H9 (cell line): ENCODE measurements at regions not wholly inside any gene's neighbourhood (a gene's known extent, or its start where the extent isn't known, plus 50 kb on each side); places are given as distances from the start of the nearest gene placed in this dataset.

Source experiments
- DNase-seq: peaks from one replicate; pipeline ENCODE4 v3.0.0-alpha.2; 2017
- H2AFZ ChIP-seq: one replicate; pipeline ENCODE4 v1.6.1; 2013; ENCODE audit warnings: mild to moderate bottlenecking, low read length, control low read depth, moderate library complexity
- H2AK5ac ChIP-seq: 2 replicates; pipeline ENCODE4 v1.6.1; 2013; ENCODE audit warnings: low read length, control low read depth, mixed read lengths; ENCODE audit not compliant: insufficient read length
- H2BK120ac ChIP-seq: one replicate; pipeline ENCODE4 v1.6.1; 2013; ENCODE audit warnings: low read depth, mild to moderate bottlenecking, low read length, control low read depth, inconsistent platforms; ENCODE audit not compliant: poor library complexity, severe bottlenecking
- H2BK12ac ChIP-seq: 2 replicates; pipeline ENCODE4 v1.6.1; 2013; ENCODE audit warnings: low read length, control low read depth, mixed read lengths, low read depth; ENCODE audit not compliant: insufficient read length
- H2BK15ac ChIP-seq: 2 replicates; pipeline ENCODE4 v1.6.1; 2013; ENCODE audit warnings: low read depth, low read length, control low read depth
- H2BK20ac ChIP-seq: one replicate; pipeline ENCODE4 v1.6.1; 2013; ENCODE audit warnings: low read depth, mild to moderate bottlenecking, low read length, control low read depth, inconsistent platforms; ENCODE audit not compliant: poor library complexity, severe bottlenecking
- H2BK5ac ChIP-seq: 2 replicates; pipeline ENCODE4 v1.6.1; 2013; ENCODE audit warnings: low read length, control low read depth, mixed read lengths; ENCODE audit not compliant: insufficient read length
- H3K14ac ChIP-seq: 2 replicates; pipeline ENCODE4 v1.6.1; 2013; ENCODE audit warnings: low read length, control low read depth; ENCODE audit not compliant: insufficient read depth
- H3K18ac ChIP-seq: 2 replicates; pipeline ENCODE4 v1.6.1; 2013; ENCODE audit warnings: low read depth, mild to moderate bottlenecking, mixed read lengths, low read length, control low read depth; ENCODE audit not compliant: insufficient read length
- H3K23ac ChIP-seq: 2 replicates; pipeline ENCODE4 v1.6.1; 2013; ENCODE audit warnings: low read length, control low read depth, mixed read lengths, low read depth; ENCODE audit not compliant: insufficient read length
- H3K23me2 ChIP-seq: 2 replicates; pipeline ENCODE4 v1.6.1; 2013; ENCODE audit warnings: low read depth, mild to moderate bottlenecking, mixed read lengths, low read length, control low read depth; ENCODE audit not compliant: insufficient read length, poor library complexity, severe bottlenecking
- H3K27ac ChIP-seq: 2 replicates; pipeline ENCODE4 v1.5.1; 2013; ENCODE audit warnings: low read length, control low read depth, mixed read lengths, low read depth; ENCODE audit not compliant: insufficient read length
- H3K27me3 ChIP-seq: 2 replicates; pipeline ENCODE4 v1.6.1; 2013; ENCODE audit warnings: low read length, control low read depth, inconsistent platforms; ENCODE audit not compliant: insufficient read depth
- H3K4ac ChIP-seq: 2 replicates; pipeline ENCODE4 v1.6.1; 2013; ENCODE audit warnings: low read depth, mild to moderate bottlenecking, control low read depth, inconsistent platforms, low read length, moderate library complexity
- H3K4me1 ChIP-seq: 2 replicates; pipeline ENCODE4 v1.6.1; 2013; ENCODE audit warnings: low read length, control low read depth, inconsistent platforms; ENCODE audit not compliant: insufficient read depth
- H3K4me2 ChIP-seq: 2 replicates; pipeline ENCODE4 v1.6.1; 2013; ENCODE audit warnings: low read length, control low read depth, mixed read lengths; ENCODE audit not compliant: insufficient read length, insufficient read depth
- H3K56ac ChIP-seq: 2 replicates; pipeline ENCODE4 v1.6.1; 2013; ENCODE audit warnings: low read depth, mild to moderate bottlenecking, mixed read lengths, low read length, control low read depth; ENCODE audit not compliant: insufficient read length
- H3K79me1 ChIP-seq: 2 replicates; pipeline ENCODE4 v1.6.1; 2013; ENCODE audit warnings: low read depth, mild to moderate bottlenecking, moderate library complexity, low read length, control low read depth, inconsistent platforms; ENCODE audit not compliant: insufficient read depth, poor library complexity, severe bottlenecking
- H3K79me2 ChIP-seq: 2 replicates; pipeline ENCODE4 v1.6.1; 2013; ENCODE audit warnings: low read length, control low read depth, inconsistent platforms; ENCODE audit not compliant: insufficient read depth
- H3K9ac ChIP-seq: 2 replicates; pipeline ENCODE4 v1.6.1; 2013; ENCODE audit warnings: low read length, control low read depth, mixed read lengths; ENCODE audit not compliant: insufficient read length; ENCODE audit errors: extremely low read depth
- H3K9me3 ChIP-seq: one replicate; pipeline ENCODE4 v1.6.1; 2013; ENCODE audit warnings: low read depth, low read length, inconsistent platforms; ENCODE audit not compliant: control insufficient read depth
- H3T11ph ChIP-seq: one replicate; pipeline ENCODE4 v1.6.1; 2013; ENCODE audit warnings: mild to moderate bottlenecking, low read length, control low read depth, inconsistent platforms
- H4K20me1 ChIP-seq: one replicate; pipeline ENCODE4 v1.6.1; 2013; ENCODE audit not compliant: control insufficient read depth, insufficient read length, insufficient read depth
- H4K5ac ChIP-seq: 2 replicates; pipeline ENCODE4 v1.6.1; 2013; ENCODE audit warnings: low read depth, mild to moderate bottlenecking, mixed read lengths, low read length, control low read depth; ENCODE audit not compliant: insufficient read length
- H4K8ac ChIP-seq: replicated peaks from 2 replicates; pipeline ENCODE4 v1.6.1; 2013; ENCODE audit warnings: low read length, control low read depth, mixed read lengths, low read depth; ENCODE audit not compliant: insufficient read length
- H4K91ac ChIP-seq: 2 replicates; pipeline ENCODE4 v1.6.1; 2013; ENCODE audit warnings: low read depth, mild to moderate bottlenecking, moderate library complexity, mixed read lengths, low read length, control low read depth; ENCODE audit not compliant: insufficient read length
- H3K27ac Mint-ChIP-seq, 3 experiments: 2 replicates in 2 of 3; 3 replicates in 1 of 3; pipeline ENCODE4 v1.8.0; 2020 to 2021; ENCODE audit warnings: mixed read lengths in 3 of 3, mild to moderate bottlenecking in 1 of 3, moderate library complexity in 1 of 3
- H3K27me3 Mint-ChIP-seq: 2 replicates; pipeline ENCODE4 v1.8.0; 2021; ENCODE audit warnings: low read depth, mild to moderate bottlenecking, moderate library complexity, mixed read lengths
- H3K36me3 Mint-ChIP-seq, 3 experiments: 2 replicates in 2 of 3; 3 replicates in 1 of 3; pipeline ENCODE4 v1.8.0; 2020 to 2021; ENCODE audit warnings: low read depth in 3 of 3, mixed read lengths in 3 of 3; ENCODE audit not compliant: insufficient read depth in 1 of 3
- H3K4me1 Mint-ChIP-seq, 2 experiments: 2 replicates each; pipeline ENCODE4 v1.8.0; 2020; ENCODE audit warnings: mixed read lengths in 2 of 2
- H3K4me3 Mint-ChIP-seq, 2 experiments: 2 replicates in 1 of 2; 3 replicates in 1 of 2; pipeline ENCODE4 v1.8.0; 2020 to 2021; ENCODE audit warnings: mild to moderate bottlenecking in 2 of 2, mixed read lengths in 2 of 2, moderate library complexity in 1 of 2
- H3K9me3 Mint-ChIP-seq, 2 experiments: 2 replicates in 1 of 2; 3 replicates in 1 of 2; pipeline ENCODE4 v1.8.0; 2020; ENCODE audit warnings: mild to moderate bottlenecking in 2 of 2, mixed read lengths in 2 of 2, moderate library complexity in 1 of 2
- WGBS: extraction: QIAGEN DNeasy Blood & Tissue Kit; methylation state at CpG from one replicate; pipeline ENCODE4 v1.1.7; 2013; ENCODE audit warnings: missing lambda C conversion rate, low lambda C conversion rate, mixed read lengths; ENCODE audit not compliant: insufficient read length; ENCODE audit errors: extremely low coverage; 5-methylcytosine and 5-hydroxymethylcytosine counted together
- TF ChIP-seq, protein P1 (sequence below): fragments of 200-600 bp; sonication (generic); conservative IDR thresholded peaks from 3 replicates; pipeline ENCODE4 v1.8.0; 2021; ENCODE audit warnings: antibody characterized with exemption, mild to moderate bottlenecking

DNA sequence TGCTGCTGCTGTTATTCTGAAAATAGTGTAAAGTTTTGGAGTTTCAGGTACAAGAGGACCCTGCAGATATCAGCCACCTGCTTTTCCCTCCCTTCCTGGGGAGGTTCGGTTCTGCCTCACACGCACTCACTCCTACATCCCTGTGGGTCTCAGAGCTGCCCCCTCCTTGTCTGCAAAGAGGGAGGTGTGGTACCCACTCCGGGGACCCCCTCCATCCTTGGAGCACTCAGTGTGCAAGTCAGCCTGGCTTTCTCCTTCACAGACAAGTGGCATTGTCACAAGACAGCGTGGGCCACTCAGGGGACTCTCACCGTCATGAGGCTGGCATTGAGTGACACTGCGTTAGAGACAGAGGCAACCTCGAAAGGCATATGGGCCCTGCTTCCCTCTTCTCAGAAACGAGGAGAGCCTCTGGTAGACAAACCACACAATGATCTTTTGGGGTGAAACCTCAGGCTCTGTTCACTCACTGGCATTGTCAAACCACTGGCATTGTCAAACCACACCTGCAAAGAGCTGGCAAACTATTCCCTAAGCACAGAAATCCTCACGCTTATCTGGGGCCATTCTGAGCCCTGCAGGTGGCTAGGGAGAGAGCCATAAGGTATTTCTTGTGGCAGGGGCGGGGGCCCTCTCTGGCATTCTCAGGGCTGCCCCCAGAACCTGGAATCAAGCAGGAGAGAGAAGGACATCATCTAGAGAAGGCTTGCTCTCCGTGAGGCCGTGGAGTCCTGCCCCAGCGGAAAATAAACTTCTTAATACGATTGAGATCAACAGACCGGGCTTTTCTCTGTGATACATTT is 285.0 kb downstream of the SHOX start:
- no CpG with 5 or more reads among the region's 15 CpGs for WGBS
- Histone ChIP-seq H3K14ac (no peak overlapping the region), H3K4me2 (no peak overlapping the region), H3K27me3 (no peaks in the 10 kb centered on the region), H2AK5ac (no peak overlapping the region), H3K9me3 (no peaks in the 10 kb centered on the region), H3K23ac (no peak overlapping the region), H3K9ac (no peak overlapping the region), H4K5ac (no peak overlapping the region), H2BK20ac (no peak overlapping the region), H3K18ac (no peak overlapping the region), H3K79me1 (no peaks in the 10 kb centered on the region), H2AFZ (no peak overlapping the region), H3K27ac (no peak overlapping the region), H4K20me1 (no peaks in the 10 kb centered on the region), H3K4ac (no peak overlapping the region), H2BK120ac (no peak overlapping the region), H3T11ph (no peak overlapping the region), H4K8ac (no peak overlapping the region), H2BK5ac (no peak overlapping the region), H3K23me2 (no peaks in the 10 kb centered on the region), H4K91ac (no peak overlapping the region), H3K56ac (no peak overlapping the region), H3K79me2 (no peaks in the 10 kb centered on the region), H2BK12ac (no peak overlapping the region), H2BK15ac (no peak overlapping the region), H3K4me1 (no peaks in the 10 kb centered on the region)
- Mint-ChIP-seq H3K4me1 (peaks cover 0 to 5% of the 10 kb centered on the region in 2 experiments; a peak in 2 of 4 replicates), H3K36me3 (no peaks in the 10 kb centered on the region), H3K27ac (peak overlapping the region in 2 of 3 experiments; percentile 55 to 61; a peak in 2 of 7 replicates), H3K9me3 (peaks cover 0 to 3% of the 10 kb centered on the region in 2 experiments; a peak in 3 of 5 replicates), H3K27me3 (peaks cover 5% of the 10 kb centered on the region), H3K4me3 (no peak overlapping the region)
- TF ChIP-seq, protein P1, sequence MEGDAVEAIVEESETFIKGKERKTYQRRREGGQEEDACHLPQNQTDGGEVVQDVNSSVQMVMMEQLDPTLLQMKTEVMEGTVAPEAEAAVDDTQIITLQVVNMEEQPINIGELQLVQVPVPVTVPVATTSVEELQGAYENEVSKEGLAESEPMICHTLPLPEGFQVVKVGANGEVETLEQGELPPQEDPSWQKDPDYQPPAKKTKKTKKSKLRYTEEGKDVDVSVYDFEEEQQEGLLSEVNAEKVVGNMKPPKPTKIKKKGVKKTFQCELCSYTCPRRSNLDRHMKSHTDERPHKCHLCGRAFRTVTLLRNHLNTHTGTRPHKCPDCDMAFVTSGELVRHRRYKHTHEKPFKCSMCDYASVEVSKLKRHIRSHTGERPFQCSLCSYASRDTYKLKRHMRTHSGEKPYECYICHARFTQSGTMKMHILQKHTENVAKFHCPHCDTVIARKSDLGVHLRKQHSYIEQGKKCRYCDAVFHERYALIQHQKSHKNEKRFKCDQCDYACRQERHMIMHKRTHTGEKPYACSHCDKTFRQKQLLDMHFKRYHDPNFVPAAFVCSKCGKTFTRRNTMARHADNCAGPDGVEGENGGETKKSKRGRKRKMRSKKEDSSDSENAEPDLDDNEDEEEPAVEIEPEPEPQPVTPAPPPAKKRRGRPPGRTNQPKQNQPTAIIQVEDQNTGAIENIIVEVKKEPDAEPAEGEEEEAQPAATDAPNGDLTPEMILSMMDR = no peak
- no peak for DNase-seq
